HG03108 (cell line): ENCODE measurements at regions not wholly inside any gene's neighbourhood (a gene's known extent, or its start where the extent isn't known, plus 50 kb on each side); places are given as distances from the start of the nearest gene placed in this dataset.
"Not testable (repeated sequence)": the region's sequence is repeated elsewhere in the genome, so short reads cannot be mapped to it uniquely, and the experiment has no call there.

Source experiments
- ATAC-seq: cut with Tn5 transposase; IDR thresholded peaks from one replicate; pipeline ENCODE4 v1.9.1; 2021; ENCODE audit warnings: moderate library complexity; ENCODE audit not compliant: unreplicated experiment

GRCh38 chr7:149930374-149931068 is 56.8 kb downstream of the ATP6V0E2 start:
- ATAC-seq = not testable (repeated sequence)

GRCh38 chr7:149933776-149934175 is 60.0 kb downstream of the ATP6V0E2 start:
- ATAC-seq = not testable (repeated sequence)

GRCh38 chr7:149947346-149947745 is 73.6 kb downstream of the ATP6V0E2 start:
- ATAC-seq = not testable (repeated sequence)

DNA sequence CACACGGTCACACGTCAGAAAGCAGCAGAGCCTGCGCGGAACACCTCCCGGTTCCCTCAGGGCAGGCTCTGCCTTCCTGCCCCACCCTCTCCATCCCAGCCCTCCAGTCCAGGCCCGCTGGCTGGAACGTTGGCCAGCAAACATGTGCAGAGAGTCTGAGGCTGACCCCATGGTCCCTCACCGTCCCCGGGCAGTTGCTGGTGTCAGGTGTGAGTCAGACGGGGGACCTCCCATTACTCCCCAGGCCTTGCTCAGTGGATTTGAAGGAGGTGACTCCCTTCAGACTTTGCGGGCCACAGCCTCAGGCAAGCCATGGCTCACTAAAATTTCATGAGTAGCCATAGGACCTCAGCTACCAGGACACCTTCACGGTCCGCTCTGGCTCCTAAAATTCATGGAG is 74.7 kb downstream of the ATP6V0E2 start:
- not testable (repeated sequence) for ATAC-seq

DNA sequence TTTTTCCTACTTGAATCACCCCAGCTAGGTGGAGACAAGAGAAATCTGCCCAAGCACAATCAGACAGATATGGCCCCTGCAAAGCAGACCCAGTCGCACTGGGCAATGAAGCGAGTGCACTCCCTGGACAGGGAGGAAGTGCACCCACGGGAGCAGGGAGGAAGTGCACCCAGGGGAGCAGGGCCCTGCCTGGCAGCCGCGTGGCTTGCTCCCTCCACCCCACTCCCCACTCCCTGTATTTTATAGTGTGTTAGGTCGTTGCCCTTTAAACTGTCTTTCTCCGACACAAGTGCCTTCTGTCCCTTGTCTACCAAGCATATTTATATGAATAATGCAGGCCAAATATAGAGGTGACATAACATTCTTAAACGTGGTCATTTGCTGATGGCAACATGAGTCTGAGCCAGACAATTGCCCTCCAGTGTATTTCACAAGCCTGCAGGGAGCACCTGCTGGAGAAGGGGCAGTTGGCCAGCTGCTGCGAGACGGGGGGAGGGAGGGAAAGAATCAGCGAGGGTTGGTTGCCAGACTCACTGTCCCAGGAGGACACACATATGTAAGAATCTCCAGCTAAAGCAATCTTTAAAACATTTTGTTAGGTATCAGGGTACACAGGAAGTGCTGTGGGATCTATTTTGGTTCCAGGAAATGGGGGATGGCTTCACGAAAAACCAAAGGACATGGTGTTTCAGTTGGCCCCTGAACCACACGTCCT is 76.3 kb downstream of the ATP6V0E2 start:
- ATAC-seq = not testable (repeated sequence)

- ATAC-seq = not testable (repeated sequence)
Observed at GRCh38 chr7:149950578-149950924, 76.8 kb downstream of the ATP6V0E2 start.

DNA sequence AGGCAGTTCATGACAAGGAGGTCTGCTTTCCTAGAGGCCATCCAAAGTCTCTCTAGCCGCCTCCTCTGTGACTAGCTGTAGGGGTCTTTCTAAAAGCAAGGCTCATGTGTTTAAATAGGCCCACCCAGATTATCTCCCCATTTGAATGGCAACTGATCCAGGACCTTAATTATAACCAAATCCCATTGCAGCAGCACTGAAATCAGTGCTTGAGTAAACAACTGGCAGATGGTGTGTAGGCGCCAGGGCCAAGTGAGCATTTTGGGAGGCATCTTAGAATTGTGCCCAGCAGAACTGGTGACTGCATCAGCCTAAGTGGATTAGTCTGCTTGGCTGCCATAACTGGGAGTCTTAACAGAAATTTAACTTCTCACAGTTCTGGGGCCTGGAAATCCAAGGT is 77.8 kb downstream of the ATP6V0E2 start:
- not testable (repeated sequence) for ATAC-seq

- not testable (repeated sequence) for ATAC-seq
Observed at GRCh38 chr7:149958880-149959279, 85.1 kb downstream of the ATP6V0E2 start.

GRCh38 chr7:149960863-149961262 is 87.1 kb downstream of the ATP6V0E2 start:
- not testable (repeated sequence) for ATAC-seq

GRCh38 chr7:149961878-149962277 is 88.1 kb downstream of the ATP6V0E2 start:
- not testable (repeated sequence) for ATAC-seq

DNA sequence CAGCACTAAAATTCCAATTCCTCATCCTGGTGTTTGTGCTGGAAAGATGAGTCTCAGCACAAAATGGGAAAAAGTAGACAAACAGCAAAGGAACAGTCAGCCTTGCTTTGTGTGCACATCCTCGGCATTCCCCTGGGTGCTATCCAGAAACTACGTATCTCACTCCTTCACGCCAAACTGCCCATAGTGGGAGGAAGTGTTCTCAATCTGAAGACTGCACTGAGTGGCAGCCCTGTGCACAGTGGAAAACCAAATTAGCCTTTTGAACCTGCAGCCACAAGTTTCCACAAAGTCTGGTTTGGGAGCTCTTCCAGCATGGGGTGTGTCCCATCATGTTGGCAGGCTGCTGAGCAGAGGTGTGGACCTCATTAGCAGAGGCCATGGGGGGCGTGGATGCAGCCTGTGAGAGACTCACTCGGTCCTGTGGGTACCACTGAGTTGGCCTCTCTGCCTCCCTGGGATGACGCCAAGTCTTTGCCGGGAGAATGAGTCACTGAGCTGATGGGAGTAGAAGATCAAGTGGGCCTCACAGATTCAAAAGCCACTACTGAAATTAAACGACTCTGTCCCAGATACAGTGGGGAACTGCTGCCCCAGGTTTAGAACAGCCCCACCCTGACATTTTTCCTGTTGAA is 89.0 kb downstream of the ATP6V0E2 start:
- ATAC-seq = not testable (repeated sequence)

DNA sequence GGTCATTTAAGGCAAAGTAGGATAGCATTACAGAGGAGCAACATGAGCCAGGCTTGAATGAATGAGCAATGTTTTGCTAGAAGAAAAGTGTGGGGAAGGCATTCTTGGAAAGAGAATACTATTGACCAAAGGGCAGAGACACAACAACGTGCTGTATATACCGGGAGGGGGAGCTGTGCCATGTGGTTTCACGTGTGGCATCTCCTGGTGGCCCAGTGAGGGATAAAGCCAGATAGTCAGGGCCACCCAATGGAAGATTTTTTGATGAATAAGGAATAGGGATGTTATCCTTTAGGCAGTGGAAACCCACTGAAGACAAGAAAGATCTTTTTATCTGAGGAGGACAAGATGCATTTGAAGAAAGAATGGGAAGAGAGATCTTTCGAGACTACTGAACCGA is 90.2 kb downstream of the ATP6V0E2 start:
- ATAC-seq = not testable (repeated sequence)

- ATAC-seq = not testable (repeated sequence)
Observed at GRCh38 chr7:149966444-149966843, 92.7 kb downstream of the ATP6V0E2 start.

- not testable (repeated sequence) for ATAC-seq
Observed at GRCh38 chr7:149972977-149973376, 99.2 kb downstream of the ATP6V0E2 start.

DNA sequence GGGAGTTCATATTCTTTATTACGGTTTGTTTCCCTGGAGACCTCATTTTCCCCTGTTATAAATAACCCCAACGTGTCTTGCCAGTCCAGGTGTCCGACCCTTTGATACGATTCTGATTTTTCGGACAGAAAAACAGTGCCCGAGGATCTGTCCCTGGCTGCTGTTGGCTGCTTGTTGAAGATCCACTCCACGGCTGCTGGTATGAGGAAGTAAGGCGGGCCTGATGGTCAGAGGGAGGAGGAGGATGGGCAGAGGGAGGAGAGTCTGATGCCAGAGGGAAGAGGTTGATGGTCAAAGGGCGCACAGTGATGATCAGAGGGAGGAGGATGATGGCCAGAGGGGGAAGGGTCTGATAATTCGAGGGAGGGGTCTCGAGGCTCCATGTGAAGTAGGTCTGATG is 99.9 kb downstream of the ATP6V0E2 start:
- not testable (repeated sequence) for ATAC-seq

DNA sequence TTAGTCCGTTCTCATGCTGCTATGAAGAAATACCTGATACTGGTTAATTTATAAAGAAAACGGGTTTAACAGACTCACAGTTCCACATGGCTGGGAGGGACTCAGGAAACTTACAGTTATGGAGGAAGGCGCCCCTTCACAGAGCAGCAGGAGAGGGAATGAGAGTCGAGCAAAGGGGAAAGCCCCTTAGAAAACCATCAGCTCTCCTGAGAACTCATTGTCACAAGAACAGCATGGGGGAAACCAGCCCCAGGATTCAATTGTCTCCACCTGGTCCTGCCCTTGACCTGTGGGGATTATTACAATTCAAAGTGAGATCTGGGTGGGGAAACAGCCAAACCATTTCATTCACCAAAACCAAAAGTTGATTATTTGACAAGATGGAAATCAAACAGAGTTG is 101.8 kb downstream of the ATP6V0E2 start:
- not testable (repeated sequence) for ATAC-seq

DNA sequence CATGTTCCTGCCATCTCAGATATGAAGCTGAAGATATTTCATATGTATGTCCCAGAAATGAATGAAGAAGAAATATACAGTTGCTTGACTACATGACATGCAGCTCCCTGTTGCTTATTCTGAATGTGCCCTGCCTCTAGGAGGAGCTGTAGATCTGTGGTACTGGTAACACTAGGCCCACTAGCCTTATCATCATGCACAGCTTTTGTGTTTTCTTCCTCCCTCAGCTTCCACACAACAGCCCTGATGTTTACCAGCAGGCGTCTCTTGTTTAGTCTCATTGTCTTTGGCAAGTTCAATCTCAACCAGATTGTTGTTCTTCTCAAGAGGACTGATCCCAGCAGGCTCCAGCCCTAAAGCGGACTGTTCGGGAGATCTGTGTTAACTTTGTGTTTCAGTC is 104.8 kb downstream of the ATP6V0E2 start:
- ATAC-seq = not testable (repeated sequence)

DNA sequence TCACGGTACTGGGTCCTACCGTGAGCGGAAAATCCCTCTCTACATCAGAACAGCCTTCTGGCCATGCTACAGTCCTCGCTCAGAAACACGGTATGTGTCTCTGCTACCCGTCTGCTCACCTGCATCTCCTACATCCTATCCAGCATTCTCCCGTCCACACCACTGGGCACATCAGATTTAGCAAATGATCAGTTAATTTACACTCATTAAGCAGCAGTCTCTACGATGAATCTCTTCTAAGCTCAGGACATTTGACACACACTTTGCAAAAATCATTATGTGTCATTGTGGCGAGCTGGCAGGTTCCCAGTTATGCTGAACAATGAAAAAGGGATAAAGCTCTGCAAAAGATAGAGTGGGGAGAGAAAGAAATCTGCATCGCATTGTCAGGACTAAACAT is 105.2 kb downstream of the ATP6V0E2 start:
- not testable (repeated sequence) for ATAC-seq

DNA sequence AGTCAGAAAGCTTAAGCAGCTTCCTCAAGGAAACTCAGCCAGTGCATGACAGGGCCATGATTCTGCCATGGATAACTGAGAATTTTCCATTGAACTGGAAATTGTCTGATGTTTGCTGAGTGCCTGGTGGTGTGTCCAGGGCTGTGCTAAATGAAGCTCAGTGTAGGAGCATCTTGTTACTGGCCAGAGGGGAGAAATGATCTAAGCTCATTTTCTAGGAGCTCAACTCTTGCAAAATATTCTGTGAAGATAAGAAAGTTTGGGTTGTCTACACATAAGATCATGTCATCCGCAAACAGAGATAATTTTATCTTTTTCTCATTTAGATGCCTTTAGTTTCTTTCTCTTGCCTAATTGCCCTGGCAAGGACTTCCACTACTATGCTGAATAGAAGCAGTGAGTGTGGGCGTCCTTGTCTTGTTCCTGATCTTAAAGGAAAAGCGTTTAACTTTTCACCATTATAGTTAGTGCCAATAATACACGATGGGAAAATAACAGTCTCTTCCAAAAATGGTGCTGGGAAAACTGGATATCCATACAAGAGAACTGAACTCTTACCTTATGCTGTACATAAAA is 108.9 kb downstream of the ATP6V0E2 start:
- not testable (repeated sequence) for ATAC-seq

- ATAC-seq = not testable (repeated sequence)
Observed at GRCh38 chr7:149986866-149987265, 113.1 kb downstream of the ATP6V0E2 start.

GRCh38 chr7:149991652-149992302 is 118.0 kb downstream of the ATP6V0E2 start:
- not testable (repeated sequence) for ATAC-seq
